ENCODE measurements at regions not wholly inside any gene's neighbourhood (a gene's known extent, or its start where the extent isn't known, plus 50 kb on each side); places are given as distances from the start of the nearest gene placed in this dataset.

DNA sequence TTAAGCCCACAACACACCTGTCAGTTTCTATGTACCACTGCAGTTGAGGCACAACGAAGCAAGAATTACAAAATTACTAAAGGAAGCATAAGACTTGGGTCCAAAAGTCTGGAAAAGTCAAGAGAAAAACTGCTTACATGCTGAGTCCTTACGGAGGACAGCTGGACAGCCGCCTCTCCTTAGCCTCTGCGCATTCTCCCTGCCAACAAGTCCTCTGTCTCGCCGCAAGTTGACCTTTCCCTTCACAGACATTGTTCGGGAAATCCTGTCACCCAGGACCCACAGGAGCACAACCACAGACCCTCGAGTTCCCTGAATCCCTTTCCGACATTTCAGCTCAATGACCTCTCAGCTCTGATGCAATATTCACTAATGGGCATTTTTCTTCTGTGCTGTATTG is 525.4 kb upstream of the SALL3 start:
- ChIA-PET CTCF (no interaction called here), POLR2A (no interaction called here)
- TF ChIP-seq, protein P1, sequence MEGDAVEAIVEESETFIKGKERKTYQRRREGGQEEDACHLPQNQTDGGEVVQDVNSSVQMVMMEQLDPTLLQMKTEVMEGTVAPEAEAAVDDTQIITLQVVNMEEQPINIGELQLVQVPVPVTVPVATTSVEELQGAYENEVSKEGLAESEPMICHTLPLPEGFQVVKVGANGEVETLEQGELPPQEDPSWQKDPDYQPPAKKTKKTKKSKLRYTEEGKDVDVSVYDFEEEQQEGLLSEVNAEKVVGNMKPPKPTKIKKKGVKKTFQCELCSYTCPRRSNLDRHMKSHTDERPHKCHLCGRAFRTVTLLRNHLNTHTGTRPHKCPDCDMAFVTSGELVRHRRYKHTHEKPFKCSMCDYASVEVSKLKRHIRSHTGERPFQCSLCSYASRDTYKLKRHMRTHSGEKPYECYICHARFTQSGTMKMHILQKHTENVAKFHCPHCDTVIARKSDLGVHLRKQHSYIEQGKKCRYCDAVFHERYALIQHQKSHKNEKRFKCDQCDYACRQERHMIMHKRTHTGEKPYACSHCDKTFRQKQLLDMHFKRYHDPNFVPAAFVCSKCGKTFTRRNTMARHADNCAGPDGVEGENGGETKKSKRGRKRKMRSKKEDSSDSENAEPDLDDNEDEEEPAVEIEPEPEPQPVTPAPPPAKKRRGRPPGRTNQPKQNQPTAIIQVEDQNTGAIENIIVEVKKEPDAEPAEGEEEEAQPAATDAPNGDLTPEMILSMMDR (IDR thresholded peaks at IDR 0.05; ENCODE audit: control extremely low read depth, extremely low read depth, low read depth, missing control alignments): no peak
- DNase-seq (ENCODE audit: extremely low spot score): no peak

DNA sequence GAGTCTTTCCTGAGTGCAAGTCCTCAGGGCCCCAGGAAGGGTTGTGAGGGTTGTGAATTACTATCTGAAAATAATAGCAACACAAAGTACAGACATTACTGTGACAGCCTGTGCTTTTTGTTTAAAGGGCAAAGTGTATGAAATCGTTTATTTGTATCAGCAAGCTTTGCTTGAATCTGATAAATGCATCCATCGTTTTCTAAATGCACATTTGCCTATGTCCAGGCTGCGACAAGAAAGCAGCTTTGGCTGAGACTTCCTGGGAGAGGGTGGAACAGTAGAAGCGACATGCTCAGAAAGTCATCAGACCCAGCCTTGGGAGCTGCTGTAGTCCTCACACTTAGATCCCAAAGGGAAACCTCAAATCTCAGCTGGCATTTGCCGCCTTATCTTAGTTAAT is 524.2 kb upstream of the SALL3 start:
- POLR2A ChIA-PET: no interaction called here
- CTCF ChIA-PET: no interaction called here
- TF ChIP-seq, protein P1 (IDR thresholded peaks at IDR 0.05; ENCODE audit: control extremely low read depth, extremely low read depth, low read depth, missing control alignments): no peak
- DNase-seq (ENCODE audit: extremely low spot score): no peak

DNA sequence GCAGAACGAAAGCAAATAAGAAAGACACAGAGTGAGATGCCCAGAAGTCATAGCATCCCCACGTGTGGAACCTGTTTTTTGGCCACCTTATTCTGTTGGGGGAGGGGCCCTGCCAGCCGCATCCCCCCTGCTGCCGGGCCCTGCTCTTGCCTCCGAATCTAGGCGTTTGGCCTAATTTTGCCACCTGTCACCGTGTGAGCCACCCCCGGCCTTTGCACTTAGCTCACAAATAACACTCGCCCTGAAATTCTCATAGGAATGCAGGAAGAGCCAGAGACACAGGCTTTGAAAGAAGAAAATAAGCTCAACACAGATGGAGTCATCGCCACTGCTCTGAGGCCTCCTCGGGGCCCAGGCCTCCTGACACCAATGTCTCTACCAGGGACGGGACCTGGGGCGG is 522.6 kb upstream of the SALL3 start:
- ChIA-PET CTCF (no interaction called here), POLR2A (no interaction called here)
- DNase-seq (ENCODE audit: extremely low spot score): no peak
- TF ChIP-seq, protein P1 (IDR thresholded peaks at IDR 0.05; ENCODE audit: control extremely low read depth, extremely low read depth, low read depth, missing control alignments): no peak

DNA sequence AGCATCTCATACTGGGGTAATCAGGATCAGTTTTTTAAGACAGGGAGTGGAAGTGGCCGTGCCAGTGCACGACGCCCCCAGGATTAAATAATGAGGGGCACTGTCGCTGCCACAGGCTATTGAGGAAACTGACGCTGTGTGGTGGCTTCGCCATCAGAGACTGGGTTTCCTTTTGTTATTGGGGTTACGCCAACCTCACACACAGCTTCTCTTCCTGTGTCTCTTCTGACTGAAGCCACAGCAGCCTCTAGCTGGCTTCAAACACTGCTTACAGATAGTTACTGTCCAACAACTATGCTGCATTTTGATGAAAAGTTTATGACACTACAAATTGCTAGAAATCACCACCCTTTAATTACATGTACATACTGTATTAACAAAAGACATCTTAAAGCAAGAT is 521.9 kb upstream of the SALL3 start:
- ChIA-PET POLR2A (no interaction called here), CTCF (no interaction called here)
- TF ChIP-seq, protein P1 (IDR thresholded peaks at IDR 0.05; ENCODE audit: control extremely low read depth, extremely low read depth, low read depth, missing control alignments): no peak
- no peak for DNase-seq (ENCODE audit: extremely low spot score)

DNA sequence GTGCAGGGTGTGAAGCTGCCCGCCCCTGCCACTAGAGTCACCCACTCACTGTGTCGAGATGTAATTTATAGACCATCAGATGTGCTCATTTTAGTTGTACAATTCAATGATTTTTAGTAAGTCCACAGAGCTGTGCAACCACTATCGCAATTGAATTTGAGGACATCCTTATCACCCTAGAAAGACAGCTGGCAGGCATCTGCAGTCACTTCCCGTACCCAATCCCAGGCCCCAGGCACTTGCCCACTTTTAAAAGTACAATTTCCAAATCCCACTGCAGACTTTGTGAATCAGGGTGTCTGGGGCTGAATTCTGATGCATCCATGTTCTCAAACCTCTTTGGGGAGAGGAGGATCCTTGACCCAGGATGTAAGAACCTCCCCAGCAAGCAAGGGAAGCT is 521.3 kb upstream of the SALL3 start:
- POLR2A ChIA-PET: no interaction called here
- DNase-seq (ENCODE audit: extremely low spot score): no peak
- CTCF ChIA-PET: no interaction called here
- TF ChIP-seq, protein P1 (IDR thresholded peaks at IDR 0.05; ENCODE audit: control extremely low read depth, extremely low read depth, low read depth, missing control alignments): no peak

DNA sequence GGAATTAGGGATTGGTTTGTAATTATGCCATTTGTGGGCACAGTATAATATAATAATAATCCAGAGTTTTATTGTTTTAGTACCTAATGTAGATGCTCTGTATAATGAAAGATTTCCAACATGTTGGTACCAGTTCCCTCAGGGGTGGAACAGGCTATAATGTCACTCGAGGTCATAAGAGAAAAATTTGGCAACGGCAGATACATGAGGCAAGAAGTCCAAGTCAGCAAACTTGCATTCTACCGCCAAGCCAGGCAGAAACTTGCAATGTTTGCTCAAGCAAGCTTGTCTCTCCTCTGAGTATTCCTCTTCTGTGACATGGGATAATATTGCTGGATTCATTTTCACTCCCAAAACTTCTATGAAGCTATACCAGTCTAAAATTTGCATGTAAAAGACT is 520.0 kb upstream of the SALL3 start:
- POLR2A ChIA-PET: no interaction called here
- CTCF ChIA-PET: no interaction called here
- DNase-seq (ENCODE audit: extremely low spot score): no peak
- TF ChIP-seq, protein P1 (IDR thresholded peaks at IDR 0.05; ENCODE audit: control extremely low read depth, extremely low read depth, low read depth, missing control alignments): no peak

DNA sequence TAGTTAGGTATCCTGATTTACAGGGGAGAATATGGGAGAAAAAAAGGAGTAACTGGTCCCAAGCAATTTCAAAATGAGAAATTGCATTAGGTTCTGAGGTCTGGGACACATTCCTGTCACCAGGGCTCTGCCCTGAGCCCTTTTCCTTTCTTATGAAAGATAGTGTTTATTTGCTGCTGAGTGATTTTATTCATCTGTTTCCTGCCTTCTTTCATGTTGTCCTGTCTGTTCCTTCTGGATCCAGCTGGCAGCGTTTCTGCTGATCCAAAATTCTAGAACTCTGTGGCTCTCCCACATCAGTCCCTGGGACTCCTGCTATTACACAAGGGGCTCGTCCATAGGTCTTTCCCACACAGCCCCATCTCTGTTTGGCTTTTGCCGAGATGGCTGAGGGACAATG is 519.1 kb upstream of the SALL3 start:
- CTCF ChIA-PET: no interaction called here
- TF ChIP-seq, protein P1 (IDR thresholded peaks at IDR 0.05; ENCODE audit: control extremely low read depth, extremely low read depth, low read depth, missing control alignments): no peak

More for the DNA sequence above, 519.1 kb upstream of the SALL3 start:
- POLR2A ChIA-PET: no interaction called here
- DNase-seq (ENCODE audit: extremely low spot score): no peak

Data from GM10248 (cell line).